ENCODE measurements at regions not wholly inside any gene's neighbourhood (a gene's known extent, or its start where the extent isn't known, plus 50 kb on each side); places are given as distances from the start of the nearest gene placed in this dataset.
"Not testable (repeated sequence)": the region's sequence is repeated elsewhere in the genome, so short reads cannot be mapped to it uniquely, and the experiment has no call there.

GRCh38 chr1:199786695-199787094, 240.8 kb upstream of the NR5A2 start:
- DNase-seq, result no peak

DNA sequence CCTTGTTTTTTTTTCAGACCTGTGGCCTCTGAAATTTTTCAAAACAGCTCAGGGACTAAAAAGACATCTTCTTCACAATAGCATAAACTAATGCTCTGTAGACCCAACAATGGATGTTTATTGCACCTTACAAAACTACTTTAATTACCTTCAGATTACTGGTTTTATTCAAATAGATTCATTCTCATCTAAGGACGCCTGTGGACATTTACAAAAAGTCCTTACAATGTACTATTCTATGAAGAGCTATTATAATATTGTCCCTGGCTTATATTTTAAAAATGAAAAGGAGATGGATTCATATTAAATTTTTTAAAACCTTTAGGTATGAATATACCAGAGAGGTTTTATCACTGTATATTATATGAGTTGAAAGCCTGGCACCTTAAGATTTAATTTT, 238.4 kb upstream of the NR5A2 start:
- no peak for DNase-seq

GRCh38 chr1:199791495-199791894, 236.0 kb upstream of the NR5A2 start:
- DNase-seq, result no peak

GRCh38 chr1:199792874-199793273, 234.6 kb upstream of the NR5A2 start:
- DNase-seq, result no peak

DNA sequence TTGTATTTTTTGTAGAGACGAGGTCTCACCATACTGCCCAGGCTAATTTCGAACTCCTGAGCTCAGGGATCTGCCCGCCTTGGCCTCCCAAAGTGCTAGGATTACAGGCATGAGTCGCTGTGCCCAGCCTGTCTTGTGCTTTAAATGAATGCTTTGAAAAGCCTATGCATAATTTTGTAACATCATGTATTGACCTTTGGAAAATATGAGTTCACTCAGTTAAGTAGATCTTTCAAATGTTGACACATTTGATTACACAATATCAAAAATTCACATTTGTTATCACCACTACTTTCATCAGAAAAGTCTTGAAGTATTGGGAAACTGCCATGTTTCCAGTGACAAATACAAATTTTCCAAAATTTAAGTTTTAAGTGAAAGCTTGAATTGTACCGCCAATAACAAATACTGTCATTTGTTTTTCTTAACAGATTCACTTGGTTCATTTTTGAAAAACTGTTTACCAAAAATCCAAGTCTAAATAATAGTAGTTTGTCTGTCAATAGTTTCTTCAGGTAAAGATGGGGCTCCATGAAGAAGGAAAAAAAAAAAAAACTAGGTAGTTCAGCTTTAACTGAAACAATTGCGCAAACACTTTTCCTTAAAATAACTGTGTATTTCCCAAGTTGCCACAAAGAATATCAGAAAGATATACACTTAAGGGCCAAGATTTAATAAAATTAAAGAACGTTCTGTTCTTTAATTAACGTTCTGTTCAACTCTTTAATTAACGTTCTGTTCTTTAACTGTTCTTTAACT, 233.2 kb upstream of the NR5A2 start:
- DNase-seq, result no peak

DNA sequence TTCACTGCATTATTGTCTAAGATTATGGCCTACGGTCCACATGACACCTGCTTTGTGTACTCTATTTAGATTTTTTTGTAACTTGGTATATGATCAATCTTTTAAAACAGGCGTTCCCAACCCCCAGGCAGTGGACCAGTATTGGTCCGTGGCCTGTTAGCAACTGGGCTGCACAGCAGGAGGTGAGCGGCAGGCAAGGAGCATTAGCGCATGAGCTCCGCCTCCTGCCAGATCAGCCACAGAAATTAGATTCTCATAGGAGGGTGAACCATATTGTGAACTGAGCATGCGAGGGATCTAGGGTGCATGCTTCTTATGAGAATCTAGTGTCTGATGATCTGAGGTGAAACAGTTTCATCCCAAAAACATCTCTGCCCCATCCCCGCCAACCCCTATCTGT, 228.4 kb upstream of the NR5A2 start:
- no peak for DNase-seq

DNA sequence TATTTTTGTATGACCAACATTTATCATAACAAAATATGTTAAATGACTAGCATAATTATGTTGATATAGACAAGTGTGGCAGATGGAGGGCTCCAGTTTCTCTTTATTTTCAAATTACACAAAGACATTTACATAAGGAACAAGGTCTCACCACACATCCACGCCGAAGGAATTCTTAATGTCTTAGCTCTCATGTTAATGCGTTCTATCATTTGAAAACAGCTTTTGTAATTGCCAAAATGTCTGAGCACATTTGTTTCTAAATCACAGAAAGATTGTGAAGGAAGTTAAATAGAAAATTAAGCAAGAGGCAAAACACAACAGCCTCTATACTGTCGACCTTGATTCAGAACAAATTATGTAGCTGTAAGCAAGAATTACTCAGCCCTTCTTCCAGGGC, 223.0 kb upstream of the NR5A2 start:
- DNase-seq, result no peak

- no peak for DNase-seq
Measured at GRCh38 chr1:199808110-199808870, 219.2 kb upstream of the NR5A2 start.

GRCh38 chr1:199809311-199809710, 218.2 kb upstream of the NR5A2 start:
- no peak for DNase-seq

GRCh38 chr1:199811163-199811562, 216.3 kb upstream of the NR5A2 start:
- no peak for DNase-seq

DNA sequence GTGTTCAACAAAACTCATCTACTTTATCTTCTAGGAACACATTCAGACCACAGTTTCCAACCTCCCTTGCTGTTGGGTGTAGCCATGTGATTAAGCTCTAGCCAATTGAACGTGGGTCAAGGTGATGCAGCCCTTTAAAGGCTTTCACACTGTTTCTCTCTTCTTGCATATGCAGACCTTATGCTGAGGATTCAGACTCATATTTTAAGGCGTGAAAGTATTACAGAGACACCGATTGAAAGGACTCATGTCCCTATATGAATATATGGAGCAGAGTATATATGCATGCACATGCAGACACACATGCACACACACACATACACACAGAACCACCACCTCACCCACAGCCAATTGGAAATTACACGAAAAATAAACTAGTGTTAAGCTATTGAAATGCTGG, 214.3 kb upstream of the NR5A2 start:
- DNase-seq, result no peak

GRCh38 chr1:199815947-199816346, 211.6 kb upstream of the NR5A2 start:
- no peak for DNase-seq

DNA sequence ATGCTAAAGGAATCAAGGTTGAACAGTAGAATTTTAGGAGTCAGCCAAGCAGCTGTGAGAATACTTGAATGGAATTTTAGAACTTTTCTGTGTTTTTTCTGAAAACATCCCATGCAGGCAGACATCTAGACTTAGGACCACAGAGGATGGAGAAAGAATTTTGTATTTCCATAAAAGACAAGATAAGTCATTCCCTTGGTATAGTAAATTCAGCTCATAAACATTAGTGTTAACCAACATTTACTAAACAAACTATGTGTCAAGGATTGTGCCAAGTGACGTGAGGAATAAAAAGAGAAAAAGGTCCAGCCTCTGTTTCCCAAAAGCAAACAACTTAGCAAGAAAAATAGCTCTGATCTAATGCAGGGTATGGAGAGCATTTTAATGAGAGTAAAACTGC, 210.2 kb upstream of the NR5A2 start:
- no peak for DNase-seq

GRCh38 chr1:199821029-199821779, 206.3 kb upstream of the NR5A2 start:
- no peak for DNase-seq

GRCh38 chr1:199832451-199832850, 195.1 kb upstream of the NR5A2 start:
- no peak for DNase-seq

DNA sequence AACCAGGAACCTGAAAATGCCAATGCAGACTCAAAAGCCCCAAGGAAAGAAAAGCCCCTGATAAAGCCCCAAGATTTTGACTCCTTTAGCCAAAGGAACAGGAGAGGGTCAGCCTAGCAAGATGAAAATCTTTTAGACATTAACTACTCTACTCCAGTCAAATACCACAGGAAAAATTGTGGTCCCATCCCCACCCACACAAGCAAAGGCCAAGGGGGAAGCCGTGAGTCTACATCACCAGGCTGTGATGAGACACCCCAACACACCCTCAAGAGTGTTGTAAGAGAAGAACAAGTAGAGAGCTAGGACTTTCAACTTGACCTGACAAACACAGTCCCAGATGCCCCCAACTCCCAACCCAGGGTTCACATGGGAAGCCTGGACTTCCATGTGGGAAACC, 192.8 kb upstream of the NR5A2 start:
- no peak for DNase-seq

DNA sequence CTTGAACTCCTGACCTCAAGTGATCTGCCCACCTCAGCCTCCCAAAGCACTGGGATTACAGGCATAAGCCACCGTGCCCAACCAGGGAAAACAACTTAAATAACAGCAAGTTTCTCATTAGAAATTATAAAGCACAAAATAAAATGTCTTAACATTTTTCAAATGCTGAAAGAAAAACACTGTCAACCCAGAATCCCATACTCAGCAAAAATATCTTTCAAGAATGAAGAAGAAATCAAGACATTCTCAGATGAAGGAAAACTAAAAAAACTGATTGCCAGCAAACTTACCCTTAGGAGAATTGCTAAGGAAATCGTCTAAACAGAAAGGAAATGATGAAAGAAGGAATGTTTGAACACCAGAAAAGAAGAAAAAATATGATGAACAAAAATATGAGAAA, 191.1 kb upstream of the NR5A2 start:
- DNase-seq, result no peak

DNA sequence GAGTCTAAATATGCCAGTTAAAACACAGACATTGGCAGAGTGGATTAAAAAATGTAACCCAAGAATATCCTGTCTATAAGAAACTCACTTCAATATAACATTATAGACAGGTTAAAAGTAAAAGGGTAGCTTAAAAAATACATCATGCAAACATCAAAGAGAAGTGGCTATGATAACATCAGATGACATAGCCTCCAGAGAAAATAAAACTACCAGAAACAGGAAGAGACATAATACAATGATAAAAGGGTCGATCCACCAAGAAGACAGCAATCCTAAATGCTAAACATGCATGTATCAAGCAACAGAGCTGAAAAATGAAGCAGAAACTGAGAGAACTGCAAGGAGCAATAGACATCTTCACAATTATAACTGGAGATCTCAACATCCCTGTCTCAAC, 190.2 kb upstream of the NR5A2 start:
- DNase-seq, result no peak

- not testable (repeated sequence) for DNase-seq
Measured at GRCh38 chr1:199839608-199840007, 187.9 kb upstream of the NR5A2 start.

DNA sequence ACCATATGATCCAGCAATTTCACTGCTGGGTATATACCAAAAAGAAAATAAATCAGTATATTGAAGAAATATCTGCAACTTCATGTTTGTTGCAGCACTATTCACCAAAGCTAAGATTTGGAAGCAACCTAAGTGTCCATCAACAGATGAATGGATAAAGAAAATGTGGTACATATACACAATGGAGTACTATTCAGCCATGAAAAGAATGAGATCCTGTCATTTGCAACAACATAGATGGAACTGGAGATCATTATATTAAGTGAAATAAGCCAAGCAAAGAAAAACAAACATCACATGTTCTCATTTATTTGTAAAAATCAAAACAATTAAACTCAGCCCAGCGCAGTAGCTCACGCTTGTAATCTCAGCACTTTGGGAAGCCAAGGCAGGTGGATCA, 184.4 kb upstream of the NR5A2 start:
- not testable (repeated sequence) for DNase-seq

DNA sequence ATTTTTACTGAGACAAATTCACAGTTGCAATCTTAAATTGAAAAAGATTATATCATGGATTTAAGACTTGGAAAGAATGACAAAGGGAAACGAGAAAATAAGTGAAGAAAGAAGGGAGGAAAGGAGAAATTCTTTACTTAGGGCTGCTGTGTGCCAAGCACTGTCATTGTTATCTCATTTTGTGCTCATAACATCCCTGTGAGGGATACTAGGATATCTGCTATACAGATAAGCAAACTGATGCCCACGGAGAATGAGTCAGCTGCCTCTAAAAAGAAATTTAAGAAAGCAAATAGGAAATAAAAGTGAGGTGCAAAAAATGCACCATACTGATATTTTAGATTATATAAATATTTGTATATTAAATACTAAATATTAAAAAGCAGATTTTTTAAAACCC, 183.6 kb upstream of the NR5A2 start:
- no peak for DNase-seq

DNA sequence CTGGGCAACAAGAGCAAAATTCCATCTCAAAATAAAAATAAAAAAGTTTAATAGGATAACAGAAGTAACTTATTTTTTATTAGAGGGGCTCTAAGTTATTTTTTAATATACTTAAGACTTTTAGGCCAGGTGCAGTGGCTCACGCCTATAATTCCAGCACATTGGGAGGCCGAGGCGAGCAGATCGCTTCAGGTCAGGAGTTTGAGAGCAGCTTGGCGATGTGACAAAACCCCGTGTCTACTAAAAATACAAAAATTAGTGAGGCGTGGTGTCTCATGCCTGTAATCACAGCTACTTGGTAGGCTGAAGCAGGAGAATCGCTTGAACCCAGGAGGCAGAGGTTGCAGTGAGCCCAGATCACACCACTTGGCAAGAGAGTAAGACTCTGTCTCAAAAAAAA, 180.5 kb upstream of the NR5A2 start:
- DNase-seq, result no peak

Data from muscle of back (tissue), 3 donors.